PFSK-1 (cell line): ENCODE measurements at regions not wholly inside any gene's neighbourhood (a gene's known extent, or its start where the extent isn't known, plus 50 kb on each side); places are given as distances from the start of the nearest gene placed in this dataset.

Experiments
- FOXP2 ChIP-seq: optimal IDR thresholded peaks from 2 replicates; pipeline ENCODE3; 2011; ENCODE audit warnings: borderline replicate concordance, control low read depth, inconsistent platforms; ENCODE audit not compliant: insufficient read depth; ENCODE audit errors: extremely low read length, extremely low read depth
- POLR2AphosphoS5 ChIP-seq: IDR thresholded peaks from 2 replicates; pipeline ENCODE4 v1.6.1; 2012; ENCODE audit warnings: low read depth, mild to moderate bottlenecking, control low read depth, low read length, moderate library complexity
- REST ChIP-seq, 2 experiments: IDR thresholded peaks; 2 replicates each; pipeline versions ENCODE4 v1.6.1 to v1.8.0; 2011 to 2012; ENCODE audit warnings: low read depth in 2 of 2, low read length in 2 of 2, control low read depth in 1 of 2, inconsistent platforms in 1 of 2, mild to moderate bottlenecking in 1 of 2, moderate library complexity in 1 of 2; ENCODE audit not compliant: insufficient read depth in 1 of 2
- SIN3A ChIP-seq: IDR thresholded peaks from 2 replicates; pipeline ENCODE4 v1.6.1; 2012; ENCODE audit warnings: mild to moderate bottlenecking, low read length, moderate library complexity, borderline replicate concordance; ENCODE audit not compliant: insufficient read depth
- TAF1 ChIP-seq: IDR thresholded peaks from 2 replicates; pipeline ENCODE4 v1.6.1; 2012; ENCODE audit warnings: low read length, control low read depth, borderline replicate concordance; ENCODE audit not compliant: insufficient read depth

- no peak for TF ChIP-seq TAF1
- no peak for TF ChIP-seq SIN3A
- no peak for TF ChIP-seq FOXP2
- no peak for TF ChIP-seq REST (IDR thresholded peaks at IDR 0.05; ENCODE audit: insufficient read depth in 1 of 2, low read depth in 2 of 2, low read length in 2 of 2)
- TF ChIP-seq POLR2AphosphoS5 = no peak
Observed at GRCh38 chr2:195572895-195573683, 83.9 kb upstream of the SLC39A10 start.

GRCh38 chr2:195570329-195570728, 86.7 kb upstream of the SLC39A10 start:
- TF ChIP-seq FOXP2 = no peak
- TF ChIP-seq REST (IDR thresholded peaks at IDR 0.05; ENCODE audit: insufficient read depth in 1 of 2, low read depth in 2 of 2, low read length in 2 of 2) = no peak
- TF ChIP-seq SIN3A = no peak
- TF ChIP-seq TAF1 = no peak
- TF ChIP-seq POLR2AphosphoS5 = no peak

- no peak for TF ChIP-seq FOXP2
- TF ChIP-seq POLR2AphosphoS5 = no peak
- no peak for TF ChIP-seq REST (IDR thresholded peaks at IDR 0.05; ENCODE audit: insufficient read depth in 1 of 2, low read depth in 2 of 2, low read length in 2 of 2)
- TF ChIP-seq SIN3A = no peak
- no peak for TF ChIP-seq TAF1
Observed at GRCh38 chr2:195569255-195569654, 87.8 kb upstream of the SLC39A10 start.

- TF ChIP-seq SIN3A = no peak
- no peak for TF ChIP-seq POLR2AphosphoS5
- TF ChIP-seq REST (IDR thresholded peaks at IDR 0.05; ENCODE audit: insufficient read depth in 1 of 2, low read depth in 2 of 2, low read length in 2 of 2) = no peak
- no peak for TF ChIP-seq TAF1
- TF ChIP-seq FOXP2 = no peak
Observed at GRCh38 chr2:195563857-195564512, 93.0 kb upstream of the SLC39A10 start.
